ENCODE measurements at regions not wholly inside any gene's neighbourhood (a gene's known extent, or its start where the extent isn't known, plus 50 kb on each side); places are given as distances from the start of the nearest gene placed in this dataset.

GRCh38 chr10:56178210-56178609 lies 182.8 kb downstream of the ZWINT start:
- TF ChIP-seq TEAD4 (IDR thresholded peaks at IDR 0.05; ENCODE audit: low read depth, low read length) (no peak), ZNF274 (IDR thresholded peaks at IDR 0.05; ENCODE audit: borderline replicate concordance, extremely low read depth, low read length) (no peak), CHD2 (IDR thresholded peaks at IDR 0.05; ENCODE audit: low read length) (no peak), EGR1 (IDR thresholded peaks at IDR 0.05; ENCODE audit: borderline replicate concordance, low read depth, low read length) (no peak)
- no peak overlapping the region for H4K8ac ChIP-seq (ENCODE audit: extremely low read depth, insufficient read depth, low read length)
- H3K36me3 ChIP-seq (ENCODE audit: control insufficient read depth in 2 of 4, insufficient read depth in 4 of 4, low read length in 3 of 4), result no peaks in the 10 kb centered on the region
- H2BK12ac ChIP-seq (ENCODE audit: low read depth, low read length), result no peak overlapping the region
- H3K23me2 ChIP-seq (ENCODE audit: low read depth, low read length), result no peaks in the 10 kb centered on the region
- H3K79me2 ChIP-seq (ENCODE audit: control insufficient read depth in 1 of 2, insufficient read depth in 2 of 2, low read length in 2 of 2), result no peaks in the 10 kb centered on the region
- H3K9ac ChIP-seq (replicated peaks in 1 of 4; ENCODE audit: extremely low read depth in 1 of 4, low read depth in 3 of 4, low read length in 3 of 4), result no peak overlapping the region
- no peak overlapping the region for H3K56ac ChIP-seq (replicated peaks; ENCODE audit: insufficient read length, low read depth, low read length)
- no peak overlapping the region for H3K23ac ChIP-seq (ENCODE audit: insufficient read length)
- H2BK120ac ChIP-seq (replicated peaks; ENCODE audit: low read depth, low read length), result no peak overlapping the region
- no peak overlapping the region for H4K91ac ChIP-seq (replicated peaks; ENCODE audit: insufficient read length, low read length)
- no peak overlapping the region for H3K4me2 ChIP-seq (ENCODE audit: insufficient read depth in 1 of 2, low read depth in 2 of 2, low read length in 2 of 2)
- no peak overlapping the region for H2BK15ac ChIP-seq (ENCODE audit: low read length)
- no peak overlapping the region for H3K14ac ChIP-seq (ENCODE audit: insufficient read length)
- no peak overlapping the region for H4K5ac ChIP-seq (ENCODE audit: insufficient read length, low read depth, low read length)
- no peaks in the 10 kb centered on the region for H4K20me1 ChIP-seq (replicated peaks in 1 of 2; ENCODE audit: control insufficient read depth in 1 of 2, insufficient read depth in 2 of 2, low read length in 2 of 2)
- H3K9me3 ChIP-seq (ENCODE audit: insufficient read depth in 2 of 2, low read depth in 1 of 2, low read length in 1 of 2), result no peaks in the 10 kb centered on the region
- no peak overlapping the region for H2AK5ac ChIP-seq (ENCODE audit: low read depth, low read length)
- FAIRE-seq, result no peak
- H3K79me1 ChIP-seq (ENCODE audit: low read depth, low read length), result no peaks in the 10 kb centered on the region
- no peaks in the 10 kb centered on the region for H3K27me3 ChIP-seq (replicated peaks in 1 of 4; ENCODE audit: control insufficient read depth in 3 of 4, extremely low read depth in 1 of 4, insufficient read depth in 3 of 4, low read length in 3 of 4)
- ChIA-PET CTCF (ENCODE audit: partially characterized antibody) (no interaction called here), POLR2A (ENCODE audit: partially characterized antibody) (no interaction called here)
- 89% methylated on average over 4 of the region's 4 CpGs; no CpG with 5 or more reads in 1 of the 2 experiments for WGBS, 2 experiments (ENCODE audit: extremely low coverage in 1 of 2, insufficient coverage in 1 of 2, insufficient read length in 1 of 2, insufficient replicate concordance in 2 of 2, low coverage in 1 of 2, low lambda C conversion rate in 2 of 2, missing lambda C conversion rate in 1 of 2)
- no peak overlapping the region for H2AFZ ChIP-seq (ENCODE audit: low read length)
- DNase-seq (ENCODE audit: low read depth in 1 of 2, low spot score in 2 of 2), result no peak
- H3K4ac ChIP-seq (replicated peaks; ENCODE audit: insufficient read length, low read depth, low read length), result no peak overlapping the region
- H3K4me1 ChIP-seq (replicated peaks in 1 of 4; ENCODE audit: control insufficient read depth in 3 of 4, insufficient read depth in 4 of 4, low read length in 3 of 4), result peaks cover 0 to 3% (median 0%) of the 10 kb centered on the region in 4 experiments; a peak in 1 of 7 replicates
- no peak overlapping the region for H3K27ac ChIP-seq (ENCODE audit: low read depth, low read length)
- no peak overlapping the region for H2BK20ac ChIP-seq (ENCODE audit: low read length)
- H3K18ac ChIP-seq (ENCODE audit: extremely low read depth, low read length), result no peak overlapping the region
- no peak overlapping the region for H3K4me3 ChIP-seq (ENCODE audit: extremely low read depth in 1 of 4, insufficient read depth in 2 of 4, low read depth in 3 of 4, low read length in 4 of 4)
- no peak overlapping the region for H2BK5ac ChIP-seq (ENCODE audit: low read depth, low read length)

Measured in H1 (cell line).